GM19328 (cell line): ENCODE measurements at regions not wholly inside any gene's neighbourhood (a gene's known extent, or its start where the extent isn't known, plus 50 kb on each side); places are given as distances from the start of the nearest gene placed in this dataset.
"Not testable (repeated sequence)": the region's sequence is repeated elsewhere in the genome, so short reads cannot be mapped to it uniquely, and the experiment has no call there.

ENCODE experiments used
- ATAC-seq: cut with Tn5 transposase; IDR thresholded peaks from one replicate; pipeline ENCODE4 v1.9.1; 2021; ENCODE audit warnings: mild to moderate bottlenecking, moderate library complexity; ENCODE audit not compliant: unreplicated experiment

- ATAC-seq: no peak
Observed at GRCh38 chr15:62218841-62219240, 53.8 kb upstream of the C2CD4B start.

GRCh38 chr15:62219799-62220198 is 54.7 kb upstream of the C2CD4B start:
- no peak for ATAC-seq

GRCh38 chr15:62223020-62223419 is 57.9 kb upstream of the C2CD4B start:
- ATAC-seq: no peak

- ATAC-seq: no peak
Observed at GRCh38 chr15:62228604-62229003, 63.5 kb upstream of the C2CD4B start.

GRCh38 chr15:62231856-62232255 is 66.8 kb upstream of the C2CD4B start:
- ATAC-seq: no peak

GRCh38 chr15:62240121-62241096 is 75.3 kb upstream of the C2CD4B start:
- ATAC-seq: no peak

GRCh38 chr15:62241135-62241770 is 76.2 kb upstream of the C2CD4B start:
- no peak for ATAC-seq

- no peak for ATAC-seq
Observed at GRCh38 chr15:62242999-62243398, 77.9 kb upstream of the C2CD4B start.

- ATAC-seq: no peak
Observed at GRCh38 chr15:62244762-62245161, 79.7 kb upstream of the C2CD4B start.

GRCh38 chr15:62248277-62248984 is 83.3 kb upstream of the C2CD4B start:
- no peak for ATAC-seq

GRCh38 chr15:62249501-62249900 is 84.4 kb upstream of the C2CD4B start:
- ATAC-seq: no peak

GRCh38 chr15:62250186-62250585 is 85.1 kb upstream of the C2CD4B start:
- ATAC-seq: no peak

GRCh38 chr15:62250978-62251377 is 85.9 kb upstream of the C2CD4B start:
- ATAC-seq: no peak

- ATAC-seq: no peak
Observed at GRCh38 chr15:62253294-62253693, 88.2 kb upstream of the C2CD4B start.

- no peak for ATAC-seq
Observed at GRCh38 chr15:62254137-62254934, 89.3 kb upstream of the C2CD4B start.

GRCh38 chr15:62256430-62256829 is 91.3 kb upstream of the C2CD4B start:
- not testable (repeated sequence) for ATAC-seq

- no peak for ATAC-seq
Observed at GRCh38 chr15:62257996-62258521, 93.0 kb upstream of the C2CD4B start.

GRCh38 chr15:62262305-62262941 is 97.3 kb upstream of the C2CD4B start:
- no peak for ATAC-seq

GRCh38 chr15:62264196-62264595 is 99.1 kb upstream of the C2CD4B start:
- no peak for ATAC-seq

- ATAC-seq: no peak
Observed at GRCh38 chr15:62269504-62269903, 104.4 kb upstream of the C2CD4B start.
